ENCODE measurements at regions not wholly inside any gene's neighbourhood (a gene's known extent, or its start where the extent isn't known, plus 50 kb on each side); places are given as distances from the start of the nearest gene placed in this dataset.

DNA sequence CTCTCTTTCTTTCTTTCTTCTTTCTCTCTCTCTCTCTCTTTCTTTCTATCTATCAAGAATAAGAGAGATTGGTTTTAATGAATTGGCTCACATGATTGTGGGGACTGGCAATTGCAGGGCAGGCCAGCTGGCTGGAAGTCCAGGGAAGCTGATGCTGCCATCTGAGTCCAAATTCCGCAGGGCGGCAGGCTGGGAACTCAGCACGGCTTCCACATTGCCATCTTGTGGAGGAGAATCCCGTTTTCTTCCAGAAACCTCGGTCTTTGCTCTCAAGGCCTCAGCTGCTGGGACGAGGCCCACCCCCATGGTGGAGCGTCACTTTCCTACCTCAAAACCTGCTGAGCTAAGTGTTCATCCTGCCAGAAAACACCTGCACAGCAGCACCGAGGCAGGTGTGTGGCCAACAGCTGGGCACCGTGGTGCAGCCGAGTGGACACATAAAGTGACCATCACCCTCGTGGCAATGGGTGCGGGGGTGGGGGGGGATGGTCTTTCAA is 58.8 kb upstream of the SLCO4A1 start:
- DNase-seq: no peak

DNA sequence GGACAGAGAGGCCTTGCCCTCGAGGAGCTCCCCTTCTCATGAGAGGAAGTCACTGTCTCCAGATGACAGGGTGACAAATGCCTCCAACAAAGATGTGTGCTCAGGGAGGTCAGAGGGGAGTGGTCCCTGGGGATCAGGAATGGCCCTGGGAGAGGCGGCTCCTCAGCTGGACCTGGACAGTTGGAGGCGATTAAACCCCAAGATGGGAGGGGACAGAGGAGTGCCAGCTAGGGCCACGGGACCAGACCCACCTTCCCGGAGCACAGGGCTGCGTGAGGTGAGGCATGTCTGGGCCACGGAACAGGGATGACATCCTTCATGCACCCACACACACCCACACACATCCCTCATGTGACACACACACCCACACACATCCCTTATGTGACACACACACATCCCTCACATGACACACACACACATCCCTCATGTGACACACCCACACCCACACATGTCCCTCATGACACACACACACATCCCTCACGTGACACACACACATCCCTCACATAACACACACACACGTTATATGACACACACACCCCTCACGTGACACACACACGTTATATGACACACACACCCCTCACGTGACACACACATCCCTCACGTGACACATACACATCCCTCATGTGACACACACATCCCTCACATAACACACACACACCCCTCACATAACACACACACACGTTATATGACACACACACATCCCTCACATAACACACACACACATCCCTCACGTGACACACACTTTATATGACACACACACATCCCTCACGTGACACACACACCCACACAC is 57.4 kb upstream of the SLCO4A1 start:
- no peak for DNase-seq

DNA sequence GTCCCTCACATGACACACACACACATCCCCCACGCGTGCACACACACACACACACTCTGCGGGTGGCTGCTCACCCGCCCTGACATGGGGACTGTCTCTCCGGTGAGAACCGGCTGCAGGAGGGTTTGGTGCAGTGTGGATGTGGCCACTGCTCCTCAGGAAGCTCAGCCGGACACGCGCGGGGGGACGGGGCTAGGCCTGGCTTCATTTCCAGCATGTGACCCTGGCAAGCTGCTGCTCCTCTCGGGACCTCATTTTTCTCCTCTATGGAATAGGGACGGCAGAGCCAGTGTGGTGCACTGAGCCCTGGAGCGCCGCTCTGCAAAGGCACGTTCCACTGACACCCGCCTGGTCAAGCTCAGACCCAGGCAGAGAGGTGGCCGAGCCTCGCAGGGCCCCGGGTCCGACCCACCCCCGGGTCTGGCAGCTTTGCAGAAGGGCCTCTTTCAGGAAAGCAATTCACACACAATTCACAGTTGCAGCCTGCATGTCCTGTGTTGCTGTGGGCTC is 56.8 kb upstream of the SLCO4A1 start:
- no peak for DNase-seq

DNA sequence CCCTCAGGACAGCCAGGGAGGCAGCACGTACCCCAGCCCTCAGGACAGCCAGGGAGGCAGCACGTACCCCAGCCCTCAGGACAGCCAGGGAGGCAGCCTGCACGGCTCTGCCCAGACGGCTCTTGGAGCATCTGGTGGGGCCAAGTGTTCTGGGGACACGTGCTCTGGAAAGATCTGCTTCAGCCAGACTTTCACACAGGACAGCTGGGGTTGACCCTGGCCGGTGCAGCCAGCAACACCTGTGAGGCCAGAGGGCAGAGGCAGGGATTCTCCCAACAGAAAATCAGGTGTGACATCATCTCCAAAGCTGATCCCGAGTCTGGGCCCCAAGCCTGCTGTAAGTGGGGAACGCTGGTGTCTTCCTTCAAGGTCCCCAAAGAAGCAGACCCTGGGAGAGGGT is 55.5 kb upstream of the SLCO4A1 start:
- no peak for DNase-seq

DNA sequence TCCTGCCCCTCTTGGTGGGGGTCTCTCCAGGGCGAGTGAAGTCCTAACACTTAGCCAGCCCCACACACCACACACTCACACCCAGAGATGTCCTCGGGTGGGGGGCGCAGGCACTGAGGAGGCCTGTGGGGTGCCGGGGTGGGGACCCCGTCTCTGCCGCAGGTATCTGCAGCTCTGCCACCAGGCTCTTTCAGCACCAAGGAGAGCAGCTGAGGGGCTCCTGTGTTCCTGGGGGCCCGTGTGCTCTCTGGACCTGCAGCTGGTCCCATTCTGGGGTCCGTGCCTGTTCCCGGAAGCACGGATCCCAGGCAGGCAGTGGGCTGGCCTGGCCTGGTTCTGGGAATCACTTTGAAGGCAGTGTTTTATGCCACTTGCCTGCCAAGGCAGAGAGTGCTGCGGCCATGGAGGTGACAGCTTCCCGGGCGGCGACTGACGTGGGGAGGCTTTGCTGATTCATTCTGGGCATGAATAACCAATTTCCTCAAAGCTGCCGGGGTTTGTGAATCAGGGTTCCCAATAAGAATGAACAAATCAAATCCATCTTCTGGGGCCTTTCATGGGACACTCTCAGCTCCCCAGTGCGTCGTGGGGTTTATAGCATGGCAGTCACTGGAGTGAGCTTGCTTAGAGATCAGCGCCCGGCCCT is 54.4 kb upstream of the SLCO4A1 start:
- DNase-seq: no peak

DNA sequence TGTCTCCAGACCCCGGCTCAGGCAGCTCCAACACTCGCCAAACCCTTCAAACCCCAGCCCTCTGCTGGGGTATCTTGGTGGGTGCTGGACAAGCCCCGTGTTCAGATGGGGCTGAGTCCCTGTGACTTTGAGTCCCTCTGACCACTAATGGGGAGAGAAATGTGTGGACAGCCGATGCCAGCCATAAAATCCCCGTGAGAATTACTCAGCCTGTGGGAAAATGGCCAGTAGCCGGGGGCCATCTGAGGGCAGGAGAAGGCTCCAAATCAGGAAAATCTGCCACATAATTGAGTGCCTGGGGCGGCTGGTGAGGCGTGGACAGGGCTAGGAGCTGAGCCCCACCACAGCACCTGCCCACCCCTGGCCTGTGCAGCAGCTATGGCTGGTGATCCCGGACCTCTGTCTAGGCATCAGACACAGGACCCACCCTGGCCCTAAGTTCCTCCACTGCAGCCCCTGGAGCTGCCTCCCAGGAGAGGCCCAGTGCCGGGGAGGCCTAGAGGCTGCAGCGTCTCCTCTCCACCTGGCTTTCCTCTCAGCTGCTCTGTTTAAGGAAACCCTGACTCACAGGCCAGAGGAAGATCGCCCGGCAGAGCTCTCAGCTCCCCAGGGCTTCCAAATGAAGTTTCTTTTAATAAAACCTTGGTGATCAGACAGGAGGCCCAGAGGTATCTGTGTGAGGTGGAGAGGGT is 53.7 kb upstream of the SLCO4A1 start:
- DNase-seq: no peak

DNA sequence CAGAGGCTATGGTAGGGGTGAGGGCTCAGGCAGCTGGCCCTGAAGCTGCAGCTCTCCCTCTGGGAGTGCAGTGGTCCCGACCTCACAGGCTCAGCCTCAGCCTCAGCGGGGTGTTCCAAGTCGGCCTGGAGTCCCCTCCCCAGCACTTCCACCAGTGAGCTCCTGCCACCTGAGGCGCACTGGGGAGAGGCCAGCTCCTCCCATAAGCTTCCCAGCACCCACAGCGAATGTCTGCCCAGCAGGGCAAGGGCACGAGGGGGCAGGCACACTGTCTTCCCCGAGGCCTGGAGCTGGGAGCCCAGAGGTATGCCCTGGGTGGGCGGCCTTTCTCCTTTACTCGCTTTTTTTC is 53.2 kb upstream of the SLCO4A1 start:
- DNase-seq: no peak

DNA sequence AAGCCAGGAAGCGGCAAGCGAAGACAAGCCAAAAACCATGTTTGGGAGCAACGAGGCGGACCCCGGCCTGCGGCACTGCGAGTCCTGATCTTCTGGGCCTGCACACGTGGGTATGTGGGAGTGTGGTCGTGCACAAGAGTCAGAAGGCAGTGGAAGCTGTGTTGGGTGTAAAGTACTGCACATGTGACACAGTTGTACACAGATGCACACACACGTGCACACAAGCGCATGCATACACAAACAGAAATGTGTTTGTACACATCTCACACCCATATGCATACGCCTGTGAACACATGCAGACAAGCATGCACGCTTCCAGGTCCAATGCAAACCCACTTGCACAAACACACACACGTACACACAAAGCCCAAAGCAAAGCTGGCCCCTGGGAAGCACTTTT is 52.6 kb upstream of the SLCO4A1 start:
- DNase-seq: no peak

DNA sequence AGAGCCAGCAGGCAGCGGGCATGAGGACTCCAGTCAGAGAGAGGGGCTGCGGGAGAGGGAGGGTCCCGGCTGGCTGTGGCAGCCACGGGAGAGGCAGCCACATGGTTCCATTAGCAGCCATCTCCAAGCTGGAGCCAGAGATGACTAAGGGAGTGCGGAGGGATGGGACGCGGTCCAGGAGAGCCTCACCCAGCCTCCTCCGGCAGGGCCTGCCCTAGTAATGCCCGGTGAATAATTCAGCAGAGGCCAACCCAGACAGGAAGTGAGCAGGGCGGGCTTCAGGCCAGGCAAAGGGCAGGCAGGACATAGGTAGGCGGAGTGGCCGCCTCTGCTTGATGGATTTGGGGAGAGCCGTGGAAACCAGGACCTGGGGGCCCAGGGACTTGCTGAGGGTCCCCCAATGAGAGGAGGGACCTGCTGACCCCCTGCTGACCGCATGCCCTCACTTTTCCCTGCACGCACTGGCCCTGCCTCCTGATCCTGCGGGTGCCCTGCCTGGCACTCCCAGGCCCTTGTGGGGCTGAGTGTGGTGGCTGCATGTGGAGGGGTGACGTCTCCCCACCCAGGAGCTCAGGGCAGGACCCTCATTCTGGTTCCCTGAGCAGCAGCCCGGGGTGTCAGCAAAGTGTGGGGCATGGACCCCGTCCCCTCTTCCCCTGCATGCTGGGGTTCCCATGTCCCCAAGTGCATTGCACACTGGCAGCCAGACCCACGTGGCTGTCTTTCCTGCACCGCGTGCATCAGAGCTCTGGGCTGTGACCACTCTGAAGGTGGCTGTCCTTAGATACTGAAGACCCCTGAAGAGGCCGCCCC is 51.8 kb upstream of the SLCO4A1 start:
- no peak for DNase-seq

DNA sequence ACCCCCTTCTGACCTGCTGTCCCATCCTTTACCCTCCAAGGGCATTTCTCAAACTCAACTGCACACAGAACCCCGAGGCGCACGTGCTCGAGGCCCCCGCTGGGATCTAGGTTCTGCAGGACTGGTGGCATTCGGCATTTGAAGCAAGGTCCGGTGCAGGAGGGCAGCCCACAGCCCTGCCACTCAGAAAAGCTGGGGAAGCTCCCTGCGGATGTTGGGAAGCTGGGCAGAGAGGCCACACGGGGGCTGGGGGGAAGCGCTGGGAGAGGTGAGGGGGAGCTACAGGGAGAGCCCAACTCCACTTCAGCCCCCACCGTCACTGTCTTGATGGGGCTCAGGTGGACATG is 51.2 kb upstream of the SLCO4A1 start:
- no peak for DNase-seq

DNA sequence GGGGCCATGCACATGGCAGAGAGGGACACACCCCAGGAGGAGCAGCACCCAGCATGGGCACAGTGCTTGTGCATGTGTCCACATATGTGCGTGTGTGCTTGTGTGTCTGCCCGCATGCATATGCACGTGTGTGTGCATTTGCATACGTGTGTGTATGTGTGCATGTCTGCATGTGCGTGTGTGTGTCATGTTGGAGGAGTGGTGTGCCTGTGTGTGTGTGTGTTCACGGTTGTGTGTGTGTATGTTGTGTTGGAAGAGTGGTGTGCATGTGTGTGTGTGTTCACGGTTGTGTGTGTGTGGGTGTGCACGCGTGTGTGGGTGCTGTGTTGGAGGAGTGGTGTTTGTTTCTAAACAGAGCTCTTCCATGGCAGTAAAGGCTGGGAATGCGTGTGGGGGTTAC is 50.7 kb upstream of the SLCO4A1 start:
- no peak for DNase-seq

Measured in right forelimb (tissue), 1 donor.